ENCODE measurements at regions not wholly inside any gene's neighbourhood (a gene's known extent, or its start where the extent isn't known, plus 50 kb on each side); places are given as distances from the start of the nearest gene placed in this dataset.

DNA sequence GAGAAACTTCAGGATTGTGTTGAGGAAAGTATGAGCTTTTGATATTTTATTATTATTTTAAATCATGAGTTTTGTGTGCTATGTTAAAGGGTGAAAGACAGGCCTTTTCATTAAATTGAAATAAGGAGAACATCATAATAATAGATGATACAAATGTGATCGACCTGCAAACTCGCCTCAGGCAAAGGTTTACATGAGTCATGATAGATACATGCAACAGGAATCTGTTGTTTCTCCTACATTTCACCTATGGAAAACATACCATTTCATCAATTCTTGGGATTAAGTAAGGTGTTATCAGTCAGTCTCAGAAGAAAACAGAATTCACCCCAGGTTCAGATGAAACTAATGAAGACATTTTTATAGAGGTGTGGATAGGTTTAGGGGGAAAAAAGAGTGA lies 1992.5 kb upstream of the PIK3C3 start:
- no peak overlapping the region for H2BK15ac ChIP-seq (ENCODE audit: low read length)
- H4K5ac ChIP-seq (ENCODE audit: insufficient read length, low read depth, low read length): no peak overlapping the region
- H3K79me2 ChIP-seq (ENCODE audit: control insufficient read depth in 1 of 2, insufficient read depth in 2 of 2, low read length in 2 of 2): no peaks in the 10 kb centered on the region
- no peak overlapping the region for H3K18ac ChIP-seq (ENCODE audit: extremely low read depth, low read length)
- no peak overlapping the region for H3K23ac ChIP-seq (ENCODE audit: insufficient read length)
- H3K4me3 ChIP-seq (ENCODE audit: extremely low read depth in 1 of 4, insufficient read depth in 2 of 4, low read depth in 3 of 4, low read length in 4 of 4): no peak overlapping the region
- no peak overlapping the region for H2AK5ac ChIP-seq (ENCODE audit: low read depth, low read length)
- H3K36me3 ChIP-seq (ENCODE audit: control insufficient read depth in 2 of 4, insufficient read depth in 4 of 4, low read length in 3 of 4): no peaks in the 10 kb centered on the region
- no peak overlapping the region for H2BK12ac ChIP-seq (ENCODE audit: low read depth, low read length)
- H3K14ac ChIP-seq (ENCODE audit: insufficient read length): no peak overlapping the region
- no peaks in the 10 kb centered on the region for H3K9me3 ChIP-seq (ENCODE audit: insufficient read depth in 2 of 2, low read depth in 1 of 2, low read length in 1 of 2)
- H2BK20ac ChIP-seq (ENCODE audit: low read length): no peak overlapping the region
- 86% methylated on average over 2 of the region's 2 CpGs; no CpG with 5 or more reads in 1 of the 2 experiments for WGBS, 2 experiments (ENCODE audit: extremely low coverage in 1 of 2, insufficient coverage in 1 of 2, insufficient read length in 1 of 2, insufficient replicate concordance in 2 of 2, low coverage in 1 of 2, low lambda C conversion rate in 2 of 2, missing lambda C conversion rate in 1 of 2)
- no peak overlapping the region for H2AFZ ChIP-seq (ENCODE audit: low read length)
- H3K79me1 ChIP-seq (ENCODE audit: low read depth, low read length): no peaks in the 10 kb centered on the region
- no peak overlapping the region for H4K91ac ChIP-seq (replicated peaks; ENCODE audit: insufficient read length, low read length)
- no peak overlapping the region for H3K9ac ChIP-seq (replicated peaks in 1 of 4; ENCODE audit: extremely low read depth in 1 of 4, low read depth in 3 of 4, low read length in 3 of 4)
- CTCF ChIA-PET (ENCODE audit: partially characterized antibody): interaction anchor here (0.6 kb wide), 1 partner anchor 58 kb away, joined by 3 read pairs; no protein-coding TSS in a partner anchor
- H4K20me1 ChIP-seq (replicated peaks in 1 of 2; ENCODE audit: control insufficient read depth in 1 of 2, insufficient read depth in 2 of 2, low read length in 2 of 2): no peaks in the 10 kb centered on the region
- H3K27ac ChIP-seq (ENCODE audit: low read depth, low read length): no peak overlapping the region
- no peak overlapping the region for H3K56ac ChIP-seq (replicated peaks; ENCODE audit: insufficient read length, low read depth, low read length)
- H3K4me1 ChIP-seq (replicated peaks in 1 of 4; ENCODE audit: control insufficient read depth in 3 of 4, insufficient read depth in 4 of 4, low read length in 3 of 4): no peaks in the 10 kb centered on the region; a peak in 1 of 7 replicates
- H2BK120ac ChIP-seq (replicated peaks; ENCODE audit: low read depth, low read length): no peak overlapping the region
- no peak overlapping the region for H3K4me2 ChIP-seq (ENCODE audit: insufficient read depth in 1 of 2, low read depth in 2 of 2, low read length in 2 of 2)
- H2BK5ac ChIP-seq (ENCODE audit: low read depth, low read length): no peak overlapping the region
- no peak overlapping the region for H4K8ac ChIP-seq (ENCODE audit: extremely low read depth, insufficient read depth, low read length)
- H3K23me2 ChIP-seq (ENCODE audit: low read depth, low read length): no peaks in the 10 kb centered on the region
- TF ChIP-seq RNF2 (IDR thresholded peaks at IDR 0.05; ENCODE audit: borderline replicate concordance, low read depth, low read length, missing control alignments, poor library complexity, severe bottlenecking): no peak
- no peak for TF ChIP-seq POLR2AphosphoS5 (IDR thresholded peaks at IDR 0.05; ENCODE audit: low read depth, low read length)
- TF ChIP-seq, protein P1, sequence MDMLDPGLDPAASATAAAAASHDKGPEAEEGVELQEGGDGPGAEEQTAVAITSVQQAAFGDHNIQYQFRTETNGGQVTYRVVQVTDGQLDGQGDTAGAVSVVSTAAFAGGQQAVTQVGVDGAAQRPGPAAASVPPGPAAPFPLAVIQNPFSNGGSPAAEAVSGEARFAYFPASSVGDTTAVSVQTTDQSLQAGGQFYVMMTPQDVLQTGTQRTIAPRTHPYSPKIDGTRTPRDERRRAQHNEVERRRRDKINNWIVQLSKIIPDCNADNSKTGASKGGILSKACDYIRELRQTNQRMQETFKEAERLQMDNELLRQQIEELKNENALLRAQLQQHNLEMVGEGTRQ (IDR thresholded peaks at IDR 0.05; ENCODE audit: low read length): no peak
- TF ChIP-seq TAF1 (IDR thresholded peaks at IDR 0.05; ENCODE audit: low read depth, low read length): no peak
- no peak for TF ChIP-seq CREB1 (IDR thresholded peaks at IDR 0.05)
- TF ChIP-seq, protein P2, sequence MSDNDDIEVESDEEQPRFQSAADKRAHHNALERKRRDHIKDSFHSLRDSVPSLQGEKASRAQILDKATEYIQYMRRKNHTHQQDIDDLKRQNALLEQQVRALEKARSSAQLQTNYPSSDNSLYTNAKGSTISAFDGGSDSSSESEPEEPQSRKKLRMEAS (IDR thresholded peaks at IDR 0.05): no peak
- TF ChIP-seq EP300 (IDR thresholded peaks at IDR 0.05; ENCODE audit: borderline replicate concordance in 1 of 2, low read depth in 2 of 2, low read length in 2 of 2): no peak
- H3K4ac ChIP-seq (replicated peaks; ENCODE audit: insufficient read length, low read depth, low read length): no peak overlapping the region
- no peak for FAIRE-seq
- DNase-seq (ENCODE audit: low read depth in 1 of 2, low spot score in 2 of 2): no peak
- no peaks in the 10 kb centered on the region for H3K27me3 ChIP-seq (replicated peaks in 1 of 4; ENCODE audit: control insufficient read depth in 3 of 4, extremely low read depth in 1 of 4, insufficient read depth in 3 of 4, low read length in 3 of 4)
- POLR2A ChIA-PET (ENCODE audit: partially characterized antibody): no interaction called here

Data from H1 (cell line).